ENCODE measurements at regions not wholly inside any gene's neighbourhood (a gene's known extent, or its start where the extent isn't known, plus 50 kb on each side); places are given as distances from the start of the nearest gene placed in this dataset.

- Histone ChIP-seq H3F3A (ENCODE audit: low read length, unreplicated experiment) (no peaks in the 10 kb centered on the region), H3K36me3 (ENCODE audit: low read depth, low read length) (no peaks in the 10 kb centered on the region), H3K9ac (ENCODE audit: low read length) (no peak overlapping the region), H3K27me3 (ENCODE audit: low read length) (peaks cover 54% of the 10 kb centered on the region), H3K9me3 (ENCODE audit: low read length) (no peaks in the 10 kb centered on the region), H3K4me3 (ENCODE audit: low read length) (no peak overlapping the region), H3K4me1 (ENCODE audit: insufficient read depth, low read length) (no peaks in the 10 kb centered on the region), H3K9me2 (replicated peaks; ENCODE audit: low read length) (no peaks in the 10 kb centered on the region), H2AFZ (ENCODE audit: low read length) (no peak overlapping the region), H3K27ac (ENCODE audit: low read length) (no peak overlapping the region), H3K4me2 (ENCODE audit: low read length) (no peak overlapping the region), H4K20me1 (ENCODE audit: low read length) (no peaks in the 10 kb centered on the region), H3K79me2 (ENCODE audit: low read length) (no peaks in the 10 kb centered on the region)
- no TSS peak for BruUV-seq (replicated peaks)
- ATAC-seq (no peak), DNase-seq (no peak)
- TF ChIP-seq, protein P1, sequence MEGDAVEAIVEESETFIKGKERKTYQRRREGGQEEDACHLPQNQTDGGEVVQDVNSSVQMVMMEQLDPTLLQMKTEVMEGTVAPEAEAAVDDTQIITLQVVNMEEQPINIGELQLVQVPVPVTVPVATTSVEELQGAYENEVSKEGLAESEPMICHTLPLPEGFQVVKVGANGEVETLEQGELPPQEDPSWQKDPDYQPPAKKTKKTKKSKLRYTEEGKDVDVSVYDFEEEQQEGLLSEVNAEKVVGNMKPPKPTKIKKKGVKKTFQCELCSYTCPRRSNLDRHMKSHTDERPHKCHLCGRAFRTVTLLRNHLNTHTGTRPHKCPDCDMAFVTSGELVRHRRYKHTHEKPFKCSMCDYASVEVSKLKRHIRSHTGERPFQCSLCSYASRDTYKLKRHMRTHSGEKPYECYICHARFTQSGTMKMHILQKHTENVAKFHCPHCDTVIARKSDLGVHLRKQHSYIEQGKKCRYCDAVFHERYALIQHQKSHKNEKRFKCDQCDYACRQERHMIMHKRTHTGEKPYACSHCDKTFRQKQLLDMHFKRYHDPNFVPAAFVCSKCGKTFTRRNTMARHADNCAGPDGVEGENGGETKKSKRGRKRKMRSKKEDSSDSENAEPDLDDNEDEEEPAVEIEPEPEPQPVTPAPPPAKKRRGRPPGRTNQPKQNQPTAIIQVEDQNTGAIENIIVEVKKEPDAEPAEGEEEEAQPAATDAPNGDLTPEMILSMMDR (conservative IDR thresholded peaks at IDR 0.05; ENCODE audit: low read depth, low read length) = no peak
- no peak for TF ChIP-seq EZH2 (IDR thresholded peaks at IDR 0.05; ENCODE audit: low read length, unreplicated experiment)
- TF ChIP-seq EZH2phosphoT487 (IDR thresholded peaks at IDR 0.05; ENCODE audit: borderline replicate concordance, low read length) = no peak
- CTCF ChIA-PET = no interaction called here
- POLR2A ChIA-PET (ENCODE audit: unreplicated experiment) = no interaction called here
- intact Hi-C loops (cut with micrococcal nuclease) = no loop called here
Measured at GRCh38 chr1:5526822-5527551, 465.2 kb downstream of the NPHP4 start.

DNA sequence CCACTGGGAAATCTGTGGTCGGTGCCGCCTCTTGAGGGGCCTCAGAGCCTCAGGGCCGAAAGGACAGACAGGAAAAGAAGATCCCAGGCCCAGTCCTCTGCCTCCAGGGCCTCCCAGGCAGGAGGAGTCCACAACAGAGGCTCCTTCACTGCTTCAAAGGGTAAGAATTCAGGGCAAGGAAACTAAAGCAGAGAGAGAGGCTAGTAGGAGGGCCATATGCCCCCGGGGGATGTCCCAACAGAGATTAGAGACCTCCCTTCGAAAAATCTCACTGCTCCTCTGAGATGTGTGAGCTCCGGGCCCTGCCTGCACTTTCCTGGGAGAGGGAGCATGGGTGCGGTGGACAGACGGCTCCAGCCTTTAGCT lies 465.9 kb downstream of the NPHP4 start:
- Histone ChIP-seq H3K27ac (ENCODE audit: low read length) (no peak overlapping the region), H3K9me2 (replicated peaks; ENCODE audit: low read length) (no peaks in the 10 kb centered on the region), H3K4me3 (ENCODE audit: low read length) (no peak overlapping the region), H3K4me1 (ENCODE audit: insufficient read depth, low read length) (no peaks in the 10 kb centered on the region), H3K27me3 (ENCODE audit: low read length) (peaks cover 54% of the 10 kb centered on the region), H3K36me3 (ENCODE audit: low read depth, low read length) (no peaks in the 10 kb centered on the region), H3K4me2 (ENCODE audit: low read length) (no peak overlapping the region), H2AFZ (ENCODE audit: low read length) (no peak overlapping the region), H3K79me2 (ENCODE audit: low read length) (no peaks in the 10 kb centered on the region), H3K9me3 (ENCODE audit: low read length) (no peaks in the 10 kb centered on the region), H3K9ac (ENCODE audit: low read length) (no peak overlapping the region), H4K20me1 (ENCODE audit: low read length) (no peaks in the 10 kb centered on the region), H3F3A (ENCODE audit: low read length, unreplicated experiment) (no peaks in the 10 kb centered on the region)
- intact Hi-C loops (cut with micrococcal nuclease) = no loop called here
- ATAC-seq (no peak), DNase-seq (no peak)
- BruUV-seq (replicated peaks) = no TSS peak
- POLR2A ChIA-PET (ENCODE audit: unreplicated experiment) = no interaction called here
- CTCF ChIA-PET = no interaction called here
- TF ChIP-seq EZH2 (IDR thresholded peaks at IDR 0.05; ENCODE audit: low read length, unreplicated experiment) = no peak
- no peak for TF ChIP-seq EZH2phosphoT487 (IDR thresholded peaks at IDR 0.05; ENCODE audit: borderline replicate concordance, low read length)
- TF ChIP-seq, protein P1 (conservative IDR thresholded peaks at IDR 0.05; ENCODE audit: low read depth, low read length) = no peak

- ChIA-PET POLR2A (ENCODE audit: unreplicated experiment) (no interaction called here), CTCF (no interaction called here)
- peaks cover 54% of the 10 kb centered on the region for H3K27me3 ChIP-seq (ENCODE audit: low read length)
- no peaks in the 10 kb centered on the region for H3F3A ChIP-seq (ENCODE audit: low read length, unreplicated experiment)
- H4K20me1 ChIP-seq (ENCODE audit: low read length) = no peaks in the 10 kb centered on the region
- TF ChIP-seq, protein P1 (conservative IDR thresholded peaks at IDR 0.05; ENCODE audit: low read depth, low read length) = no peak
- TF ChIP-seq EZH2 (IDR thresholded peaks at IDR 0.05; ENCODE audit: low read length, unreplicated experiment) (no peak), EZH2phosphoT487 (IDR thresholded peaks at IDR 0.05; ENCODE audit: borderline replicate concordance, low read length) (no peak)
- no TSS peak for BruUV-seq (replicated peaks)
- intact Hi-C loops (cut with micrococcal nuclease) = no loop called here
- no peak overlapping the region for H3K9ac ChIP-seq (ENCODE audit: low read length)
- DNase-seq (no peak), ATAC-seq (no peak)
- no peak overlapping the region for H3K27ac ChIP-seq (ENCODE audit: low read length)
- H2AFZ ChIP-seq (ENCODE audit: low read length) = no peak overlapping the region
- H3K79me2 ChIP-seq (ENCODE audit: low read length) = no peaks in the 10 kb centered on the region
- H3K9me3 ChIP-seq (ENCODE audit: low read length) = no peaks in the 10 kb centered on the region
- no peaks in the 10 kb centered on the region for H3K4me1 ChIP-seq (ENCODE audit: insufficient read depth, low read length)
- H3K9me2 ChIP-seq (replicated peaks; ENCODE audit: low read length) = no peaks in the 10 kb centered on the region
- H3K4me3 ChIP-seq (ENCODE audit: low read length) = no peak overlapping the region
- no peaks in the 10 kb centered on the region for H3K36me3 ChIP-seq (ENCODE audit: low read depth, low read length)
- H3K4me2 ChIP-seq (ENCODE audit: low read length) = no peak overlapping the region
Measured at GRCh38 chr1:5525597-5526384, 466.4 kb downstream of the NPHP4 start.
